GM12878 (cell line): ENCODE measurements at regions not wholly inside any gene's neighbourhood (a gene's known extent, or its start where the extent isn't known, plus 50 kb on each side); places are given as distances from the start of the nearest gene placed in this dataset.

ENCODE experiments used
- ATAC-seq: fragments of 200-7000 bp; cut with Tn5 transposase; 3 replicates; pipeline ENCODE4 v1.9.1; 2020; ENCODE audit warnings: mild to moderate bottlenecking, moderate library complexity
- BruUV-seq: library from RNA; stranded (reverse); fragments of 400-500 nt; replicated peaks from 2 replicates; lab custom pipeline; 2021; lab: Mats Ljungman, UMichigan
- CTCF ChIA-PET: fragments of 300-600 bp; sonication (Branson Sonifier 250); formaldehyde crosslinking; extraction: SDS; loops from one replicate; lab custom pipeline; 2021; ENCODE audit warnings: inconsistent platforms; lab: Yijun Ruan, JAX
- POLR2A ChIA-PET: fragments of 350-600 bp; formaldehyde crosslinking; extraction: SDS; loops from one replicate; lab custom pipeline; 2021; ENCODE audit warnings: inconsistent platforms; lab: Charles Lee
- RAD21 ChIA-PET: fragments of 300-600 bp; sonication (Branson Sonifier 250); formaldehyde crosslinking; loops from one replicate; lab custom pipeline; 2023; ENCODE audit warnings: antibody characterized with exemption; ENCODE audit not compliant: unreplicated experiment; lab: Charles Lee
- SMC1A ChIA-PET: fragments of 300-600 bp; sonication (Branson Sonifier 250); formaldehyde crosslinking; loops from one replicate; lab custom pipeline; 2023; ENCODE audit not compliant: unreplicated experiment, uncharacterized antibody; lab: Charles Lee
- DNase-seq: peaks from one replicate; pipeline ENCODE4 v3.0.0-alpha.2; 2011; ENCODE audit warnings: low read depth, low spot score
- FAIRE-seq: peaks from 3 replicates; lab custom pipeline; 2011; peaks lifted over from hg19 to GRCh38; lab: Jason Lieb, UNC
- H2AFZ ChIP-seq: 2 replicates; pipeline ENCODE4 v1.6.0; 2011; ENCODE audit warnings: low read depth, low read length, control low read depth; ENCODE audit not compliant: control insufficient read depth
- H3K27ac ChIP-seq: 2 replicates; pipeline ENCODE4 v1.5.1; 2011; ENCODE audit warnings: control low read depth; ENCODE audit not compliant: control insufficient read depth, insufficient read depth
- H3K27me3 ChIP-seq, 2 experiments: replicated peaks in 1 of 2; 2 replicates each; pipeline versions ENCODE4 v1.6.0 to v1.6.1; 2011; ENCODE audit warnings: low read length in 1 of 2; ENCODE audit not compliant: control insufficient read depth in 2 of 2, insufficient read depth in 2 of 2
- H3K36me3 ChIP-seq, 2 experiments: 2 replicates each; pipeline ENCODE4 v1.5.1; 2011; ENCODE audit warnings: low read length in 1 of 2; ENCODE audit not compliant: control insufficient read depth in 2 of 2, insufficient read depth in 2 of 2
- H3K4me1 ChIP-seq: 2 replicates; pipeline ENCODE4 v1.6.1; 2011; ENCODE audit warnings: mild to moderate bottlenecking, low read length, moderate library complexity, mixed read lengths; ENCODE audit not compliant: control insufficient read depth, insufficient read depth
- H3K4me2 ChIP-seq: 2 replicates; pipeline ENCODE4 v1.6.0; 2011; ENCODE audit warnings: control low read depth; ENCODE audit not compliant: control insufficient read depth, insufficient read depth
- H3K4me3 ChIP-seq: fragments of 200-600 bp; sonication (generic); 2 replicates; pipeline ENCODE4 v1.5.1; 2016
- H3K79me2 ChIP-seq: 2 replicates; pipeline ENCODE4 v1.6.0; 2011; ENCODE audit warnings: low read length; ENCODE audit not compliant: control insufficient read depth, insufficient read depth
- H3K9ac ChIP-seq: 2 replicates; pipeline ENCODE4 v1.8.0; 2011; ENCODE audit warnings: low read length, control low read depth, mixed read lengths; ENCODE audit not compliant: control insufficient read depth, insufficient read depth
- H3K9me3 ChIP-seq: replicated peaks from 3 replicates; pipeline ENCODE4 v1.5.1; 2011; ENCODE audit warnings: mild to moderate bottlenecking, low read length; ENCODE audit not compliant: control insufficient read depth, insufficient read depth
- H4K20me1 ChIP-seq: 2 replicates; pipeline ENCODE4 v1.6.0; 2011; ENCODE audit not compliant: control insufficient read depth, insufficient read depth
- FOS ChIP-seq: IDR thresholded peaks from 3 replicates; pipeline ENCODE4 v1.6.1; 2011; ENCODE audit warnings: borderline replicate concordance; ENCODE audit not compliant: insufficient read length; ENCODE audit errors: extremely low read depth
- RCOR1 ChIP-seq: conservative IDR thresholded peaks from 2 replicates; pipeline ENCODE4 v1.6.1; 2012; ENCODE audit warnings: low read depth, low read length, improper control_type of control experiment
- SPI1 ChIP-seq: IDR thresholded peaks from 2 replicates; pipeline ENCODE4 v1.6.1; 2011; ENCODE audit warnings: low read depth, mild to moderate bottlenecking, low read length, moderate library complexity, borderline replicate concordance; ENCODE audit not compliant: insufficient read depth
- WGBS: methylation state at CpG from one replicate; pipeline ENCODE4 v1.1.6; 2016; ENCODE audit warnings: low lambda C conversion rate; ENCODE audit not compliant: insufficient replicate concordance, insufficient coverage; ENCODE audit errors: missing lambda C conversion rate; 5-methylcytosine and 5-hydroxymethylcytosine counted together
- in situ Hi-C: fragments of 300-500 bp; cut with MboI; formaldehyde crosslinking; loops from 9 replicates; pipeline ENCODE4 v1.14.3; 2018; ENCODE audit warnings: mixed read lengths
- intact Hi-C: fragments of 100-400 bp; cut with micrococcal nuclease; formaldehyde crosslinking; loops from one replicate; pipeline ENCODE4 v1.14.2; 2022; ENCODE audit not compliant: unreplicated experiment
- TF ChIP-seq, protein P1 (sequence below): fragments of 450-650 bp; IDR thresholded peaks from 2 replicates; pipeline ENCODE4 v1.6.1; 2016; ENCODE audit warnings: mild to moderate bottlenecking, moderate library complexity, borderline replicate concordance
- TF ChIP-seq, protein P2 (sequence below): fragments of 450-650 bp; IDR thresholded peaks from 2 replicates; pipeline ENCODE4 v1.6.1; 2017; ENCODE audit warnings: mild to moderate bottlenecking, moderate library complexity

DNA sequence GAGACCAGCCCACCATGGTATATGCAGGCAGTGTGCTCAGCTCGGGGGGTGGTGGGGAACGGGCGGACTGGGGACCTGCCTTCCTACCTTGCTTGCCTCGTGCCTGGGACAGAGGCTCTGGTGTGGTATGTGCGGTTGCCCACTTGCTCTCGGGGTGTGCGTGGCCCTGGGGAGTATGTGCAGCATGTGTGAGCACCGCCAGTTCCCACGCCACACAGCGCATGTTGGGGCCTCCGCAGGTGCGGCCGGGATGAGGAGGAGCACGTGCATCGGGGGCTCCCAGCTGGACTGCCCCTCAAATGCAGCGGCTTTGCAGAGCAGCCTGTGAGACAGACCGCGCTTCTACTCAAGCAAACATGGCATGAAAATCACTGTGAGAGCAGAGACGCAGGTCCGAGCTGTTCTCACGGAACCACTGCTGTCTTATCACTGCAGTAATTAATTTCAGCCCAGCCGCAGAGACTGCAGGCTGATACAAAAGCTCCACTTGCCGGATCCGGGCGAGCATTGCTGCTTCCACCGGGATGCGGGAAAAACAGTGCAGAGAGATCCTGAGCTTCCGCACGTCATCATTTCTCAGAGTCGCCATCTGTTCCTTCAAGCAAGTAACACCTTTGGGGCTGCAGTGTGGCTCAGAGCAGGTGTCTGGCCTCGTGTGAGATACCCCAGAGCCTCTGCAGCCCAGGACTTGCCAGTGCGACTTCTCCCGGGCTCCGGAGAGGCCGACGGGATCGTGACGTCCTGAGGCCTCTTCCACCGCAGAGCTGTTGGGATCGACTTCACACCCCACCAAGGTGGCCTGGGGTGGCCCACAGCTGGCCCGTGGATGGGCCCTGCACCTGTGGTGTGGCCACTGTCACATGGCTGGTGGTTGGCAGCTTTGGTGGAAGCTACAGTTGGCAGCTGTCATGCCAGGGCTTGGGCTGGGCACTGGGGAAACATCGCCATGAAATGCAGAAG lies 92.6 kb upstream of the ACTRT2 start:
- H2AFZ ChIP-seq, result no peak overlapping the region
- in situ Hi-C loops, result no loop called here
- no TSS peak for BruUV-seq
- no peak for ATAC-seq
- no peak overlapping the region for H3K4me3 ChIP-seq
- POLR2A ChIA-PET, result no interaction called here
- WGBS, result 55% methylated on average over 41 of the region's 42 CpGs
- RAD21 ChIA-PET, result no interaction called here
- H3K4me2 ChIP-seq, result no peak overlapping the region
- H3K27me3 ChIP-seq, result no peaks in the 10 kb centered on the region
- H4K20me1 ChIP-seq, result no peaks in the 10 kb centered on the region
- no peaks in the 10 kb centered on the region for H3K9me3 ChIP-seq
- no peaks in the 10 kb centered on the region for H3K36me3 ChIP-seq
- FAIRE-seq, result no peak
- SMC1A ChIA-PET, result no interaction called here
- CTCF ChIA-PET, result no interaction called here
- no peaks in the 10 kb centered on the region for H3K4me1 ChIP-seq
- no peak for DNase-seq
- TF ChIP-seq RCOR1 (no peak), FOS (no peak), SPI1 (no peak)
- TF ChIP-seq, protein P1, sequence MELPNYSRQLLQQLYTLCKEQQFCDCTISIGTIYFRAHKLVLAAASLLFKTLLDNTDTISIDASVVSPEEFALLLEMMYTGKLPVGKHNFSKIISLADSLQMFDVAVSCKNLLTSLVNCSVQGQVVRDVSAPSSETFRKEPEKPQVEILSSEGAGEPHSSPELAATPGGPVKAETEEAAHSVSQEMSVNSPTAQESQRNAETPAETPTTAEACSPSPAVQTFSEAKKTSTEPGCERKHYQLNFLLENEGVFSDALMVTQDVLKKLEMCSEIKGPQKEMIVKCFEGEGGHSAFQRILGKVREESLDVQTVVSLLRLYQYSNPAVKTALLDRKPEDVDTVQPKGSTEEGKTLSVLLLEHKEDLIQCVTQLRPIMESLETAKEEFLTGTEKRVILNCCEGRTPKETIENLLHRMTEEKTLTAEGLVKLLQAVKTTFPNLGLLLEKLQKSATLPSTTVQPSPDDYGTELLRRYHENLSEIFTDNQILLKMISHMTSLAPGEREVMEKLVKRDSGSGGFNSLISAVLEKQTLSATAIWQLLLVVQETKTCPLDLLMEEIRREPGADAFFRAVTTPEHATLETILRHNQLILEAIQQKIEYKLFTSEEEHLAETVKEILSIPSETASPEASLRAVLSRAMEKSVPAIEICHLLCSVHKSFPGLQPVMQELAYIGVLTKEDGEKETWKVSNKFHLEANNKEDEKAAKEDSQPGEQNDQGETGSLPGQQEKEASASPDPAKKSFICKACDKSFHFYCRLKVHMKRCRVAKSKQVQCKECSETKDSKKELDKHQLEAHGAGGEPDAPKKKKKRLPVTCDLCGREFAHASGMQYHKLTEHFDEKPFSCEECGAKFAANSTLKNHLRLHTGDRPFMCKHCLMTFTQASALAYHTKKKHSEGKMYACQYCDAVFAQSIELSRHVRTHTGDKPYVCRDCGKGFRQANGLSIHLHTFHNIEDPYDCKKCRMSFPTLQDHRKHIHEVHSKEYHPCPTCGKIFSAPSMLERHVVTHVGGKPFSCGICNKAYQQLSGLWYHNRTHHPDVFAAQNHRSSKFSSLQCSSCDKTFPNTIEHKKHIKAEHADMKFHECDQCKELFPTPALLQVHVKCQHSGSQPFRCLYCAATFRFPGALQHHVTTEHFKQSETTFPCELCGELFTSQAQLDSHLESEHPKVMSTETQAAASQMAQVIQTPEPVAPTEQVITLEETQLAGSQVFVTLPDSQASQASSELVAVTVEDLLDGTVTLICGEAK, result no peak
- TF ChIP-seq, protein P2, sequence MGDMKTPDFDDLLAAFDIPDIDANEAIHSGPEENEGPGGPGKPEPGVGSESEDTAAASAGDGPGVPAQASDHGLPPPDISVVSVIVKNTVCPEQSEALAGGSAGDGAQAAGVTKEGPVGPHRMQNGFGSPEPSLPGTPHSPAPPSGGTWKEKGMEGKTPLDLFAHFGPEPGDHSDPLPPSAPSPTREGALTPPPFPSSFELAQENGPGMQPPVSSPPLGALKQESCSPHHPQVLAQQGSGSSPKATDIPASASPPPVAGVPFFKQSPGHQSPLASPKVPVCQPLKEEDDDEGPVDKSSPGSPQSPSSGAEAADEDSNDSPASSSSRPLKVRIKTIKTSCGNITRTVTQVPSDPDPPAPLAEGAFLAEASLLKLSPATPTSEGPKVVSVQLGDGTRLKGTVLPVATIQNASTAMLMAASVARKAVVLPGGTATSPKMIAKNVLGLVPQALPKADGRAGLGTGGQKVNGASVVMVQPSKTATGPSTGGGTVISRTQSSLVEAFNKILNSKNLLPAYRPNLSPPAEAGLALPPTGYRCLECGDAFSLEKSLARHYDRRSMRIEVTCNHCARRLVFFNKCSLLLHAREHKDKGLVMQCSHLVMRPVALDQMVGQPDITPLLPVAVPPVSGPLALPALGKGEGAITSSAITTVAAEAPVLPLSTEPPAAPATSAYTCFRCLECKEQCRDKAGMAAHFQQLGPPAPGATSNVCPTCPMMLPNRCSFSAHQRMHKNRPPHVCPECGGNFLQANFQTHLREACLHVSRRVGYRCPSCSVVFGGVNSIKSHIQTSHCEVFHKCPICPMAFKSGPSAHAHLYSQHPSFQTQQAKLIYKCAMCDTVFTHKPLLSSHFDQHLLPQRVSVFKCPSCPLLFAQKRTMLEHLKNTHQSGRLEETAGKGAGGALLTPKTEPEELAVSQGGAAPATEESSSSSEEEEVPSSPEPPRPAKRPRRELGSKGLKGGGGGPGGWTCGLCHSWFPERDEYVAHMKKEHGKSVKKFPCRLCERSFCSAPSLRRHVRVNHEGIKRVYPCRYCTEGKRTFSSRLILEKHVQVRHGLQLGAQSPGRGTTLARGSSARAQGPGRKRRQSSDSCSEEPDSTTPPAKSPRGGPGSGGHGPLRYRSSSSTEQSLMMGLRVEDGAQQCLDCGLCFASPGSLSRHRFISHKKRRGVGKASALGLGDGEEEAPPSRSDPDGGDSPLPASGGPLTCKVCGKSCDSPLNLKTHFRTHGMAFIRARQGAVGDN, result no peak
- H3K79me2 ChIP-seq, result no peaks in the 10 kb centered on the region
- no peak overlapping the region for H3K27ac ChIP-seq
- intact Hi-C loops, result no loop called here
- H3K9ac ChIP-seq, result no peak overlapping the region
